Kidney tubule cell (primary cell): ENCODE measurements at regions not wholly inside any gene's neighbourhood (a gene's known extent, or its start where the extent isn't known, plus 50 kb on each side); places are given as distances from the start of the nearest gene placed in this dataset.

Source experiments
- DNase-seq: peaks from one replicate; pipeline ENCODE4 v3.0.0-alpha.2; 2018; ENCODE audit warnings: low spot score

- no peak for DNase-seq
Observed at GRCh38 chr19:31119951-31120690, 229.1 kb downstream of the TSHZ3 start.

- DNase-seq: no peak
Observed at GRCh38 chr19:31118986-31119385, 230.2 kb downstream of the TSHZ3 start.

- no peak for DNase-seq
Observed at GRCh38 chr19:31118287-31118955, 230.8 kb downstream of the TSHZ3 start.

- peak; percentile 28 for DNase-seq
Observed at GRCh38 chr19:31114585-31114984, 234.7 kb downstream of the TSHZ3 start.

GRCh38 chr19:31113293-31113692 is 235.9 kb downstream of the TSHZ3 start:
- DNase-seq: peak; percentile 3

- no peak for DNase-seq
Observed at GRCh38 chr19:31112158-31112557, 237.1 kb downstream of the TSHZ3 start.

GRCh38 chr19:31111741-31112140 is 237.5 kb downstream of the TSHZ3 start:
- DNase-seq: no peak

- peak; percentile 37 for DNase-seq
Observed at GRCh38 chr19:31110336-31110735, 238.9 kb downstream of the TSHZ3 start.

- DNase-seq: no peak
Observed at GRCh38 chr19:31109636-31110035, 239.6 kb downstream of the TSHZ3 start.

GRCh38 chr19:31107096-31107495 is 242.1 kb downstream of the TSHZ3 start:
- no peak for DNase-seq

GRCh38 chr19:31105761-31106160 is 243.5 kb downstream of the TSHZ3 start:
- no peak for DNase-seq

- DNase-seq: no peak
Observed at GRCh38 chr19:31104451-31104850, 244.8 kb downstream of the TSHZ3 start.

GRCh38 chr19:31103228-31103627 is 246.0 kb downstream of the TSHZ3 start:
- no peak for DNase-seq

- DNase-seq: no peak
Observed at GRCh38 chr19:31102674-31103073, 246.6 kb downstream of the TSHZ3 start.

- DNase-seq: peak; percentile 2
Observed at GRCh38 chr19:31100981-31101380, 248.3 kb downstream of the TSHZ3 start.

GRCh38 chr19:31100206-31100590 is 249.0 kb downstream of the TSHZ3 start:
- no peak for DNase-seq

- no peak for DNase-seq
Observed at GRCh38 chr19:31099515-31100205, 249.6 kb downstream of the TSHZ3 start.

GRCh38 chr19:31098836-31099235 is 250.4 kb downstream of the TSHZ3 start:
- no peak for DNase-seq

GRCh38 chr19:31096935-31097545 is 252.2 kb downstream of the TSHZ3 start:
- DNase-seq: no peak

- DNase-seq: no peak
Observed at GRCh38 chr19:31096062-31096830, 253.0 kb downstream of the TSHZ3 start.

GRCh38 chr19:31095100-31095804 is 254.0 kb downstream of the TSHZ3 start:
- no peak for DNase-seq
